Lung microvascular endothelial cell (primary cell): ENCODE measurements at regions not wholly inside any gene's neighbourhood (a gene's known extent, or its start where the extent isn't known, plus 50 kb on each side); places are given as distances from the start of the nearest gene placed in this dataset.
"Not testable (repeated sequence)": the region's sequence is repeated elsewhere in the genome, so short reads cannot be mapped to it uniquely, and the experiment has no call there.

Experiments used
- DNase-seq, 2 donors: peaks; one replicate each; pipeline versions ENCODE4 v3.0.0 to v3.0.0-alpha.2; 2010; ENCODE audit warnings: low read depth in 2 of 2

GRCh38 chr1:149635290-149635899, 51.7 kb downstream of the PPIAL4C start:
- not testable (repeated sequence) for DNase-seq

- DNase-seq = peak; percentile 80 to 81
Measured at GRCh38 chr1:149636286-149637122, 52.9 kb downstream of the PPIAL4C start.

- not testable (repeated sequence) for DNase-seq
Measured at GRCh38 chr1:149638481-149638880, 54.8 kb downstream of the PPIAL4C start.

GRCh38 chr1:149638901-149639658, 55.4 kb downstream of the PPIAL4C start:
- DNase-seq = not testable (repeated sequence)

GRCh38 chr1:149641179-149641578, 57.5 kb downstream of the PPIAL4C start:
- DNase-seq = not testable (repeated sequence)

GRCh38 chr1:149644818-149645217, 61.2 kb downstream of the PPIAL4C start:
- not testable (repeated sequence) for DNase-seq

GRCh38 chr1:149646360-149647017, 62.8 kb downstream of the PPIAL4C start:
- not testable (repeated sequence) for DNase-seq

- not testable (repeated sequence) for DNase-seq
Measured at GRCh38 chr1:149647018-149647373, 63.3 kb downstream of the PPIAL4C start.

GRCh38 chr1:149657750-149658149, 74.1 kb downstream of the PPIAL4C start:
- DNase-seq = not testable (repeated sequence)

GRCh38 chr1:149658175-149658574, 74.5 kb downstream of the PPIAL4C start:
- not testable (repeated sequence) for DNase-seq

GRCh38 chr1:149664624-149665023, 81.0 kb downstream of the PPIAL4C start:
- DNase-seq = peak in 1 of 2 donors; percentile 49

GRCh38 chr1:149665033-149665432, 81.4 kb downstream of the PPIAL4C start:
- DNase-seq = not testable (repeated sequence)

- DNase-seq = not testable (repeated sequence)
Measured at GRCh38 chr1:149665528-149665927, 81.9 kb downstream of the PPIAL4C start.

- DNase-seq = peak in 1 of 2 donors; percentile 63
Measured at GRCh38 chr1:149673231-149673909, 89.7 kb downstream of the PPIAL4C start.

GRCh38 chr1:149674921-149675320, 91.3 kb downstream of the PPIAL4C start:
- not testable (repeated sequence) for DNase-seq

- not testable (repeated sequence) for DNase-seq
Measured at GRCh38 chr1:149677359-149677758, 93.7 kb downstream of the PPIAL4C start.

GRCh38 chr1:149686593-149687238, 95.8 kb upstream of the FCGR1A start:
- not testable (repeated sequence) for DNase-seq

- DNase-seq = not testable (repeated sequence)
Measured at GRCh38 chr1:149691399-149691798, 91.1 kb upstream of the FCGR1A start.

- DNase-seq = not testable (repeated sequence)
Measured at GRCh38 chr1:149692804-149693539, 89.5 kb upstream of the FCGR1A start.

- not testable (repeated sequence) for DNase-seq
Measured at GRCh38 chr1:149695066-149695465, 87.4 kb upstream of the FCGR1A start.
